ENCODE measurements at regions not wholly inside any gene's neighbourhood (a gene's known extent, or its start where the extent isn't known, plus 50 kb on each side); places are given as distances from the start of the nearest gene placed in this dataset.

DNA sequence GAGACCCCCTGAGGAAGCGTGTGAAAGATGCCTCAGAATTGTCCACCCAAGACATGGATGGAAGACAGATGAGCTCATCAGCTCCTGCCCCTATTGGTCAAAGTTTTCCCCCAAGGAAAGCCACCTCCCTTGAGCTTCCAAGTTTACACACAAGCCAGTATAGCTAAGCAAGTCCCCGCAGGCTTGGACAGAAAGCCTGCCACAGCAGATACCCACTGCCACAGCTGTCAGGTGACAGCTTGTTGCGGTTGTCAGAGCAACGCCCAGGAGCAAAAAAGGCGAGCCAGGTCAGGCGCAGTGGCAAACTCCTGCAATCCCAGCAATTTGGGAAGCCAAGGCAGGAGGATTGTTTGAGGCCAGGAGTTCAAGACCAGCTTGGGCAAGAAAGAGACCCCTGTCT lies 60.9 kb upstream of the IFNAR2 start:
- TF ChIP-seq, protein P1, sequence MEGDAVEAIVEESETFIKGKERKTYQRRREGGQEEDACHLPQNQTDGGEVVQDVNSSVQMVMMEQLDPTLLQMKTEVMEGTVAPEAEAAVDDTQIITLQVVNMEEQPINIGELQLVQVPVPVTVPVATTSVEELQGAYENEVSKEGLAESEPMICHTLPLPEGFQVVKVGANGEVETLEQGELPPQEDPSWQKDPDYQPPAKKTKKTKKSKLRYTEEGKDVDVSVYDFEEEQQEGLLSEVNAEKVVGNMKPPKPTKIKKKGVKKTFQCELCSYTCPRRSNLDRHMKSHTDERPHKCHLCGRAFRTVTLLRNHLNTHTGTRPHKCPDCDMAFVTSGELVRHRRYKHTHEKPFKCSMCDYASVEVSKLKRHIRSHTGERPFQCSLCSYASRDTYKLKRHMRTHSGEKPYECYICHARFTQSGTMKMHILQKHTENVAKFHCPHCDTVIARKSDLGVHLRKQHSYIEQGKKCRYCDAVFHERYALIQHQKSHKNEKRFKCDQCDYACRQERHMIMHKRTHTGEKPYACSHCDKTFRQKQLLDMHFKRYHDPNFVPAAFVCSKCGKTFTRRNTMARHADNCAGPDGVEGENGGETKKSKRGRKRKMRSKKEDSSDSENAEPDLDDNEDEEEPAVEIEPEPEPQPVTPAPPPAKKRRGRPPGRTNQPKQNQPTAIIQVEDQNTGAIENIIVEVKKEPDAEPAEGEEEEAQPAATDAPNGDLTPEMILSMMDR (IDR thresholded peaks at IDR 0.05): no peak
- no peak for TF ChIP-seq POLR2A (IDR thresholded peaks at IDR 0.05)
